Naive thymus-derived CD8-positive, alpha-beta T cell (primary cell): ENCODE measurements at regions not wholly inside any gene's neighbourhood (a gene's known extent, or its start where the extent isn't known, plus 50 kb on each side); places are given as distances from the start of the nearest gene placed in this dataset.

Source experiments
- ATAC-seq, 2 donors: fragments of 150-1000 bp; cut with Tn5 transposase in 1 of 2; sonication (Bioruptor Pico), chemical (Tn5 transposase) in 1 of 2; 1 replicate in 1 of 2; 2 replicates in 1 of 2; pipeline ENCODE4 v1.10.0; 2021; ENCODE audit warnings: mild to moderate bottlenecking in 2 of 2, moderate library complexity in 2 of 2
- POLR2A ChIA-PET: fragments of 350-600 bp; sonication (Branson Sonifier 250); formaldehyde crosslinking; loops from one replicate; lab custom pipeline; 2021; ENCODE audit warnings: antibody characterized with exemption; lab: Charles Lee
- DNase-seq, 10 donors: peaks; one replicate each; pipeline versions ENCODE4 v3.0.0 to v3.0.0-alpha.2; 2020 to 2022
- H3K27ac Mint-ChIP-seq, 10 donors: one replicate each; pipeline ENCODE4 v1.8.0; 2020 to 2022; ENCODE audit warnings: mild to moderate bottlenecking in 10 of 10, mixed read lengths in 10 of 10, moderate library complexity in 4 of 10, inconsistent platforms in 1 of 10
- H3K27me3 Mint-ChIP-seq, 5 donors: one replicate each; pipeline ENCODE4 v1.8.0; 2021 to 2022; ENCODE audit warnings: mixed read lengths in 5 of 5
- H3K36me3 Mint-ChIP-seq, 3 donors: one replicate each; pipeline ENCODE4 v1.8.0; 2020 to 2022; ENCODE audit warnings: mixed read lengths in 3 of 3, mild to moderate bottlenecking in 2 of 3, inconsistent platforms in 1 of 3
- H3K4me1 Mint-ChIP-seq, 4 donors: one replicate each; pipeline ENCODE4 v1.8.0; 2021 to 2022; ENCODE audit warnings: mixed read lengths in 4 of 4
- H3K4me3 Mint-ChIP-seq, 10 donors: one replicate each; pipeline ENCODE4 v1.8.0; 2020 to 2022; ENCODE audit warnings: mild to moderate bottlenecking in 10 of 10, mixed read lengths in 10 of 10, moderate library complexity in 6 of 10, inconsistent platforms in 1 of 10
- H3K9me3 Mint-ChIP-seq, 9 donors: one replicate each; pipeline ENCODE4 v1.8.0; 2020 to 2022; ENCODE audit warnings: mixed read lengths in 9 of 9, mild to moderate bottlenecking in 3 of 9, inconsistent platforms in 1 of 9, moderate library complexity in 1 of 9

GRCh38 chr4:34572026-34572425 lies 1672.3 kb downstream of the ARAP2 start:
- ATAC-seq (no peak), DNase-seq (no peak)
- H3K36me3 Mint-ChIP-seq: no peaks in the 10 kb centered on the region
- no peaks in the 10 kb centered on the region for H3K4me1 Mint-ChIP-seq
- H3K4me3 Mint-ChIP-seq: no peak overlapping the region
- peaks cover 0 to 13% (median 5%) of the 10 kb centered on the region in 9 donors for H3K9me3 Mint-ChIP-seq
- H3K27ac Mint-ChIP-seq: no peak overlapping the region
- POLR2A ChIA-PET: no interaction called here
- no peaks in the 10 kb centered on the region for H3K27me3 Mint-ChIP-seq

- Mint-ChIP-seq H3K27me3 (no peaks in the 10 kb centered on the region), H3K4me3 (no peak overlapping the region), H3K36me3 (no peaks in the 10 kb centered on the region), H3K27ac (no peak overlapping the region), H3K9me3 (peaks cover 0 to 43% (median 9%) of the 10 kb centered on the region in 9 donors), H3K4me1 (no peaks in the 10 kb centered on the region)
- no peak for ATAC-seq
- no peak for DNase-seq
- POLR2A ChIA-PET: no interaction called here
Observed at GRCh38 chr4:34615315-34615714, 1629.0 kb downstream of the ARAP2 start.

GRCh38 chr4:34619531-34620162 lies 1624.7 kb downstream of the ARAP2 start:
- H3K4me1 Mint-ChIP-seq: no peaks in the 10 kb centered on the region
- no peaks in the 10 kb centered on the region for H3K27me3 Mint-ChIP-seq
- no peak overlapping the region for H3K4me3 Mint-ChIP-seq
- POLR2A ChIA-PET: no interaction called here
- DNase-seq (no peak), ATAC-seq (no peak)
- peaks cover 0 to 32% (median 10%) of the 10 kb centered on the region in 9 donors for H3K9me3 Mint-ChIP-seq
- no peak overlapping the region for H3K27ac Mint-ChIP-seq
- no peaks in the 10 kb centered on the region for H3K36me3 Mint-ChIP-seq

GRCh38 chr4:34628471-34628870 lies 1615.8 kb downstream of the ARAP2 start:
- Mint-ChIP-seq H3K27me3 (no peaks in the 10 kb centered on the region), H3K27ac (no peak overlapping the region), H3K4me3 (no peak overlapping the region), H3K4me1 (no peaks in the 10 kb centered on the region), H3K36me3 (no peaks in the 10 kb centered on the region), H3K9me3 (peaks cover 9 to 17% (median 13%) of the 10 kb centered on the region in 9 donors)
- DNase-seq: no peak
- POLR2A ChIA-PET: no interaction called here
- ATAC-seq: no peak

- Mint-ChIP-seq H3K27me3 (no peaks in the 10 kb centered on the region), H3K9me3 (peaks cover 9 to 17% (median 11%) of the 10 kb centered on the region in 9 donors), H3K27ac (no peak overlapping the region), H3K36me3 (no peaks in the 10 kb centered on the region), H3K4me3 (no peak overlapping the region), H3K4me1 (no peaks in the 10 kb centered on the region)
- no peak for ATAC-seq
- no peak for DNase-seq
- POLR2A ChIA-PET: no interaction called here
Observed at GRCh38 chr4:34629451-34629850, 1614.9 kb downstream of the ARAP2 start.

GRCh38 chr4:34633241-34633640 lies 1611.1 kb downstream of the ARAP2 start:
- ATAC-seq (no peak), DNase-seq (no peak)
- POLR2A ChIA-PET: no interaction called here
- Mint-ChIP-seq H3K27me3 (no peaks in the 10 kb centered on the region), H3K4me3 (no peak overlapping the region), H3K9me3 (peaks cover 2 to 16% (median 10%) of the 10 kb centered on the region in 9 donors), H3K27ac (peak overlapping the region in 1 of 10 donors; percentile 62), H3K4me1 (no peaks in the 10 kb centered on the region), H3K36me3 (no peaks in the 10 kb centered on the region)

GRCh38 chr4:34636623-34637022 lies 1607.7 kb downstream of the ARAP2 start:
- no peak for ATAC-seq
- no peak for DNase-seq
- POLR2A ChIA-PET: no interaction called here
- H3K27ac Mint-ChIP-seq: no peak overlapping the region
- no peaks in the 10 kb centered on the region for H3K27me3 Mint-ChIP-seq
- H3K4me1 Mint-ChIP-seq: peaks cover 0 to 1% (median 0%) of the 10 kb centered on the region in 4 donors
- no peak overlapping the region for H3K4me3 Mint-ChIP-seq
- no peaks in the 10 kb centered on the region for H3K36me3 Mint-ChIP-seq
- H3K9me3 Mint-ChIP-seq: peaks cover 3 to 27% (median 11%) of the 10 kb centered on the region in 9 donors

GRCh38 chr4:34643476-34643875 lies 1600.8 kb downstream of the ARAP2 start:
- no peaks in the 10 kb centered on the region for H3K27me3 Mint-ChIP-seq
- peaks cover 4 to 36% (median 13%) of the 10 kb centered on the region in 9 donors for H3K9me3 Mint-ChIP-seq
- no peak for DNase-seq
- no peak overlapping the region for H3K27ac Mint-ChIP-seq
- peaks cover 0 to 1% (median 0%) of the 10 kb centered on the region in 4 donors for H3K4me1 Mint-ChIP-seq
- ATAC-seq: no peak
- H3K4me3 Mint-ChIP-seq: no peak overlapping the region
- POLR2A ChIA-PET: no interaction called here
- H3K36me3 Mint-ChIP-seq: no peaks in the 10 kb centered on the region

- no peak overlapping the region for H3K27ac Mint-ChIP-seq
- ATAC-seq (no peak), DNase-seq (no peak)
- H3K9me3 Mint-ChIP-seq: peaks cover 6 to 31% (median 11%) of the 10 kb centered on the region in 9 donors
- H3K27me3 Mint-ChIP-seq: no peaks in the 10 kb centered on the region
- H3K36me3 Mint-ChIP-seq: no peaks in the 10 kb centered on the region
- H3K4me3 Mint-ChIP-seq: no peak overlapping the region
- POLR2A ChIA-PET: no interaction called here
- H3K4me1 Mint-ChIP-seq: peaks cover 0 to 1% (median 0%) of the 10 kb centered on the region in 4 donors
Observed at GRCh38 chr4:34644579-34645115, 1599.7 kb downstream of the ARAP2 start.

- ATAC-seq: no peak
- POLR2A ChIA-PET: no interaction called here
- no peak overlapping the region for H3K4me3 Mint-ChIP-seq
- no peaks in the 10 kb centered on the region for H3K27me3 Mint-ChIP-seq
- no peak for DNase-seq
- no peaks in the 10 kb centered on the region for H3K4me1 Mint-ChIP-seq
- peaks cover 0 to 20% (median 3%) of the 10 kb centered on the region in 9 donors for H3K9me3 Mint-ChIP-seq
- H3K27ac Mint-ChIP-seq: no peak overlapping the region
- no peaks in the 10 kb centered on the region for H3K36me3 Mint-ChIP-seq
Observed at GRCh38 chr4:34649716-34650115, 1594.6 kb downstream of the ARAP2 start.

GRCh38 chr4:34664051-34664450 lies 1580.3 kb downstream of the ARAP2 start:
- no peak for DNase-seq
- Mint-ChIP-seq H3K4me3 (no peak overlapping the region), H3K27ac (no peak overlapping the region), H3K9me3 (peaks cover 0 to 15% (median 5%) of the 10 kb centered on the region in 9 donors), H3K36me3 (no peaks in the 10 kb centered on the region), H3K4me1 (no peaks in the 10 kb centered on the region), H3K27me3 (no peaks in the 10 kb centered on the region)
- ATAC-seq: no peak
- POLR2A ChIA-PET: no interaction called here

- Mint-ChIP-seq H3K4me3 (no peak overlapping the region), H3K27me3 (no peaks in the 10 kb centered on the region), H3K4me1 (no peaks in the 10 kb centered on the region), H3K27ac (no peak overlapping the region), H3K36me3 (no peaks in the 10 kb centered on the region), H3K9me3 (peaks cover 0 to 27% (median 2%) of the 10 kb centered on the region in 9 donors)
- no peak for ATAC-seq
- POLR2A ChIA-PET: no interaction called here
- DNase-seq: no peak
Observed at GRCh38 chr4:34676400-34676799, 1567.9 kb downstream of the ARAP2 start.

GRCh38 chr4:34678431-34678830 lies 1565.9 kb downstream of the ARAP2 start:
- ATAC-seq (no peak), DNase-seq (no peak)
- Mint-ChIP-seq H3K36me3 (no peaks in the 10 kb centered on the region), H3K4me1 (no peaks in the 10 kb centered on the region), H3K27me3 (no peaks in the 10 kb centered on the region), H3K9me3 (peaks cover 0 to 18% (median 3%) of the 10 kb centered on the region in 9 donors), H3K27ac (no peak overlapping the region), H3K4me3 (no peak overlapping the region)
- POLR2A ChIA-PET: no interaction called here

- no peaks in the 10 kb centered on the region for H3K36me3 Mint-ChIP-seq
Observed at GRCh38 chr4:34679228-34679627, 1565.1 kb downstream of the ARAP2 start.

More at GRCh38 chr4:34679228-34679627, 1565.1 kb downstream of the ARAP2 start:
- Mint-ChIP-seq H3K4me1 (no peaks in the 10 kb centered on the region), H3K27me3 (no peaks in the 10 kb centered on the region), H3K27ac (no peak overlapping the region), H3K9me3 (peaks cover 0 to 21% (median 3%) of the 10 kb centered on the region in 9 donors), H3K4me3 (no peak overlapping the region)
- POLR2A ChIA-PET: no interaction called here
- ATAC-seq (no peak), DNase-seq (no peak)
